IMR-90 (cell line): ENCODE measurements at regions not wholly inside any gene's neighbourhood (a gene's known extent, or its start where the extent isn't known, plus 50 kb on each side); places are given as distances from the start of the nearest gene placed in this dataset.

Source experiments
- ATAC-seq: fragments of 200-7000 bp; cut with Tn5 transposase; 2 replicates; pipeline ENCODE4 v1.9.1; 2020; ENCODE audit warnings: low read depth, mild to moderate bottlenecking, moderate library complexity
- BruUV-seq: library from RNA; stranded (reverse); fragments of 400-500 nt; replicated peaks from 2 replicates; lab custom pipeline; 2021; lab: Mats Ljungman, UMichigan
- CTCF ChIA-PET: fragments of 300-600 bp; formaldehyde crosslinking; extraction: SDS; loops from one replicate; lab custom pipeline; 2021; ENCODE audit warnings: antibody characterized with exemption; lab: Yijun Ruan, JAX
- POLR2A ChIA-PET: fragments of 300-600 bp; sonication (Branson Sonifier 250); formaldehyde crosslinking; loops from one replicate; lab custom pipeline; 2022; ENCODE audit warnings: antibody characterized with exemption; ENCODE audit not compliant: unreplicated experiment; lab: Charles Lee
- DNase-seq: peaks from one replicate; pipeline ENCODE4 v3.0.0; 2013
- H2AFZ ChIP-seq: replicated peaks from 2 replicates; pipeline ENCODE3; 2013; ENCODE audit warnings: low read length, mild to moderate bottlenecking; ENCODE audit not compliant: poor library complexity
- H2AK5ac ChIP-seq: 2 replicates; pipeline ENCODE4 v1.6.1; 2013; ENCODE audit warnings: low read depth, low read length, inconsistent platforms
- H2AK9ac ChIP-seq: replicated peaks from 2 replicates; pipeline ENCODE3; 2013; ENCODE audit warnings: mild to moderate bottlenecking, low read depth, low read length, moderate library complexity; ENCODE audit not compliant: poor library complexity
- H2BK120ac ChIP-seq: 2 replicates; pipeline ENCODE4 v1.6.1; 2013; ENCODE audit warnings: low read depth, low read length, inconsistent platforms
- H2BK15ac ChIP-seq: 3 replicates; pipeline ENCODE4 v1.6.1; 2013; ENCODE audit warnings: low read depth, low read length, inconsistent platforms
- H2BK20ac ChIP-seq: 2 replicates; pipeline ENCODE4 v1.6.1; 2013; ENCODE audit warnings: low read depth, mild to moderate bottlenecking, inconsistent platforms, low read length, moderate library complexity
- H2BK5ac ChIP-seq: 2 replicates; pipeline ENCODE4 v1.6.1; 2013; ENCODE audit warnings: mild to moderate bottlenecking, low read depth, low read length, inconsistent platforms; ENCODE audit not compliant: poor library complexity, severe bottlenecking
- H3K14ac ChIP-seq: replicated peaks from 2 replicates; pipeline ENCODE4 v1.6.1; 2013; ENCODE audit warnings: low read depth, low read length, inconsistent platforms
- H3K18ac ChIP-seq: 2 replicates; pipeline ENCODE4 v1.6.1; 2013; ENCODE audit warnings: low read depth, low read length, control low read depth
- H3K23ac ChIP-seq: 2 replicates; pipeline ENCODE4 v1.6.1; 2013; ENCODE audit warnings: low read depth, low read length, inconsistent platforms
- H3K27ac ChIP-seq: 2 replicates; pipeline ENCODE4 v1.5.1; 2013; ENCODE audit warnings: mild to moderate bottlenecking, control low read depth, low read length; ENCODE audit not compliant: insufficient read depth
- H3K27me3 ChIP-seq: 2 replicates; pipeline ENCODE4 v1.6.1; 2013; ENCODE audit warnings: low read length; ENCODE audit not compliant: control insufficient read depth, insufficient read depth
- H3K36me3 ChIP-seq: 2 replicates; pipeline ENCODE4 v1.6.1; 2013; ENCODE audit warnings: low read length, mixed read lengths; ENCODE audit not compliant: control insufficient read depth, insufficient read depth
- H3K4ac ChIP-seq: 2 replicates; pipeline ENCODE4 v1.6.1; 2013; ENCODE audit warnings: low read depth, low read length, inconsistent platforms
- H3K4me1 ChIP-seq: 2 replicates; pipeline ENCODE4 v1.6.1; 2013; ENCODE audit warnings: low read length, mixed read lengths; ENCODE audit not compliant: control insufficient read depth, insufficient read depth
- H3K4me2 ChIP-seq: 2 replicates; pipeline ENCODE4 v1.6.1; 2013; ENCODE audit warnings: low read depth, mild to moderate bottlenecking, control low read depth, low read length, moderate library complexity
- H3K4me3 ChIP-seq: 2 replicates; pipeline ENCODE4 v1.5.1; 2013; ENCODE audit warnings: low read depth, mild to moderate bottlenecking, control low read depth, low read length, moderate library complexity; ENCODE audit not compliant: insufficient read depth
- H3K56ac ChIP-seq: 2 replicates; pipeline ENCODE4 v1.6.1; 2013; ENCODE audit warnings: low read length, inconsistent platforms; ENCODE audit not compliant: insufficient read depth; ENCODE audit errors: extremely low read depth
- H3K79me1 ChIP-seq, 2 experiments: 2 replicates each; pipeline ENCODE4 v1.6.1; 2013; ENCODE audit warnings: low read length in 2 of 2, inconsistent platforms in 1 of 2, low read depth in 1 of 2
- H3K9ac ChIP-seq: 2 replicates; pipeline ENCODE4 v1.6.1; 2013; ENCODE audit warnings: low read depth, low read length, control low read depth
- H3K9me1 ChIP-seq: 2 replicates; pipeline ENCODE4 v1.6.1; 2013; ENCODE audit warnings: low read length, inconsistent platforms; ENCODE audit not compliant: insufficient read depth
- H3K9me3 ChIP-seq: 2 replicates; pipeline ENCODE4 v1.6.1; 2013; ENCODE audit warnings: low read length; ENCODE audit not compliant: control insufficient read depth, insufficient read depth
- H4K20me1 ChIP-seq: 2 replicates; pipeline ENCODE4 v1.6.1; 2013; ENCODE audit warnings: low read length, inconsistent platforms; ENCODE audit not compliant: insufficient read depth
- H4K5ac ChIP-seq: 2 replicates; pipeline ENCODE4 v1.6.1; 2013; ENCODE audit warnings: mild to moderate bottlenecking, low read depth, low read length, control low read depth
- H4K8ac ChIP-seq, 2 experiments: 2 replicates each; pipeline ENCODE4 v1.6.1; 2013; ENCODE audit warnings: low read depth in 2 of 2, low read length in 2 of 2, control low read depth in 1 of 2, inconsistent platforms in 1 of 2
- H4K91ac ChIP-seq: 2 replicates; pipeline ENCODE4 v1.6.1; 2013; ENCODE audit warnings: low read depth, low read length, inconsistent platforms; ENCODE audit not compliant: insufficient read depth
- MAFK ChIP-seq: IDR thresholded peaks from 2 replicates; pipeline ENCODE4 v1.6.1; 2012; ENCODE audit warnings: low read depth, low read length, improper control_type of control experiment
- NFE2L2 ChIP-seq: fragments of 150-350 bp; IDR thresholded peaks from 2 replicates; pipeline ENCODE4 v1.6.1; 2016; ENCODE audit warnings: low read depth, mild to moderate bottlenecking, low read length
- WGBS, 2 experiments: methylation state at CpG; one replicate each; pipeline versions ENCODE4 v1.1.5 to v1.1.7; 2013; ENCODE audit warnings: missing lambda C conversion rate in 2 of 2; ENCODE audit not compliant: insufficient read length in 1 of 2; ENCODE audit errors: extremely low coverage in 2 of 2; 5-methylcytosine and 5-hydroxymethylcytosine counted together
- dilution Hi-C: fragments of 300-500 bp; cut with HindIII; formaldehyde crosslinking; loops from one replicate; pipeline ENCODE4 v1.14.3; 2018; ENCODE audit warnings: low sequenced_read_pairs; ENCODE audit not compliant: unreplicated experiment
- in situ Hi-C: fragments of 300-500 bp; cut with MboI; formaldehyde crosslinking; loops from 3 replicates; pipeline ENCODE4 v1.14.3; 2019; ENCODE audit warnings: low sequenced_read_pairs, inconsistent platforms, mixed read lengths
- intact Hi-C: fragments of 100-400 bp; cut with micrococcal nuclease; formaldehyde crosslinking; loops from 2 replicates; pipeline ENCODE4 v1.10.0; 2022

GRCh38 chr2:56707650-56708049 is 523.9 kb downstream of the CCDC85A start:
- Histone ChIP-seq H3K9me1 (no peaks in the 10 kb centered on the region), H2AK9ac (no peak overlapping the region), H2AFZ (no peak overlapping the region), H3K36me3 (no peaks in the 10 kb centered on the region), H3K27me3 (no peaks in the 10 kb centered on the region), H4K8ac (no peak overlapping the region), H3K56ac (no peak overlapping the region), H2BK5ac (no peak overlapping the region), H3K4me1 (no peaks in the 10 kb centered on the region), H3K9ac (no peak overlapping the region), H3K9me3 (no peaks in the 10 kb centered on the region; the same call in 1 of the 2 replicates), H2BK15ac (no peak overlapping the region), H3K4me3 (no peak overlapping the region), H4K91ac (no peak overlapping the region), H3K4ac (no peak overlapping the region), H3K18ac (no peak overlapping the region), H3K23ac (no peak overlapping the region), H3K14ac (no peak overlapping the region), H2BK120ac (no peak overlapping the region), H4K5ac (no peak overlapping the region), H3K27ac (no peak overlapping the region), H4K20me1 (no peaks in the 10 kb centered on the region), H2BK20ac (no peak overlapping the region), H3K79me1 (no peaks in the 10 kb centered on the region), H2AK5ac (no peak overlapping the region), H3K4me2 (no peak overlapping the region)
- CTCF ChIA-PET = no interaction called here
- TF ChIP-seq MAFK (peak; percentile 42; the same call in 1 of the 2 replicates), NFE2L2 (no peak)
- BruUV-seq = no TSS peak
- no CpG with 5 or more reads among the region's 2 CpGs for WGBS, 2 experiments
- ATAC-seq = no peak
- no peak for DNase-seq
- dilution Hi-C loops (no loop called here), intact Hi-C loops (no loop called here), in situ Hi-C loops (no loop called here)
- POLR2A ChIA-PET = no interaction called here
